HG02884 (cell line): ENCODE measurements at regions not wholly inside any gene's neighbourhood (a gene's known extent, or its start where the extent isn't known, plus 50 kb on each side); places are given as distances from the start of the nearest gene placed in this dataset.
"Not testable (repeated sequence)": the region's sequence is repeated elsewhere in the genome, so short reads cannot be mapped to it uniquely, and the experiment has no call there.

Source experiments
- ATAC-seq: cut with Tn5 transposase; IDR thresholded peaks from one replicate; pipeline ENCODE4 v1.9.1; 2021; ENCODE audit warnings: mild to moderate bottlenecking, moderate library complexity; ENCODE audit not compliant: unreplicated experiment

DNA sequence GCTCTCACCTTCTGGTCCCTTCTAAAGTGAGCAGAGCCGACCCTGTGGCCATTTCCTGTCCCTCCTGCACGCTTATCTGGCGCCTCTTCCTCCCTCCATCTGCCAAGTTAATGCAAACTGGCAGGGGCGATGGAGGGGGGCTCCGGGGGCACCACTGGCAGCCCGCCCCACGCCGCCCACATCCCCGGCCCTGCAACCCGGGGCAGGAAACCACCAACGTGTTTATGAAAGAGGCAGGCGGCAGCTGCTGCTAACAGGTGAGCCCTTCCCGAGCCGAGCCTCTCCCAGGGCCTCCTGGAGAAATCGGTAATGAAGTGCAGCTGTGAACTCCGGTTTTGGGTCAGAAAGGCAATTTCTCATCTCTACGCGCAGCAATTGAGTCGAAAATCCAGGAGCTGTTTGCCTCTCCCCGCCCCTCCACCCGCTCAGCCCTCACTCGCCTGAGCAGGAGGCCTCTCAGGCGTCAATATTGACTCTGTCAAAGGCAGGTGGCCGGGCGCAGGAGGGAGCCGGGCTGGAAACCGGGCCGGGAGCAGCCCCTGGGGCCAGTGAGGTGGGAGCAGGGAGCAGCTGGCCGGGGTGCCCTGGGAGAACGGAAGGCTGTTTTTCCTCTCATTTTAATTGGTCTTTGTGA is 164.4 kb upstream of the GSE1 start:
- no peak for ATAC-seq

DNA sequence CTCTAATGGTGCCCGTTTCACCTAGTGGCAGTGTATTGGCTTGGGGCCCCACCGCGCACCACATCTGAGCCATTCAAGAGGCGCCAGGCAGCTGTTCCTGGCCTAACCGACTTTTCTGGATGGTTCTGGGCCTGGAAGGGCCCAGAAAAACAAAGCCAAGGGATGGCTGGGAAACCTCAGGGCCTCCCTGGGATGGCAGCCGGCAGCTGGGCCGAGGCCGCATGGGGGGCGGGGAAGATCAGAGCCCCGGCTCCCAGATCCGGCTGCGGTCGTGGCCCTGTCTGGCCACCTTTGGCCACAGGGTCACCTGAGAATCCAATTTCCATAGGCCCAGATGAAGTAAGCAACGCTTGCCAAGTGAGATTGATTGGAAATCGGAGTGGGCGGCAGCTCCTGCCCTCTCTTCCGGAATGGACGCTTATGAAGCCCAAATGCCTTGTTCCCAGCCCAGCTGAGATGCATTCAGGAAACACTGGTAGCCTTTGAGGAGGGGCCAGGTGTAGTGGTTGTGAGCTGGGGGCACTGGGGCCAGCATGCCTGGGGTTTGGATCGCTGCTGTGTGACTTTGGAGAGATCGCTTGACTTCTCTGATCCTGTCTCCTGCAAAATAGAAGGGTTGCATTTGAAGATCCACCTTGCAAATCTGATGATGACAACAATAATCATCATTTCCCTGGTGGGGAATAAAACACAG is 163.8 kb upstream of the GSE1 start:
- ATAC-seq = no peak

DNA sequence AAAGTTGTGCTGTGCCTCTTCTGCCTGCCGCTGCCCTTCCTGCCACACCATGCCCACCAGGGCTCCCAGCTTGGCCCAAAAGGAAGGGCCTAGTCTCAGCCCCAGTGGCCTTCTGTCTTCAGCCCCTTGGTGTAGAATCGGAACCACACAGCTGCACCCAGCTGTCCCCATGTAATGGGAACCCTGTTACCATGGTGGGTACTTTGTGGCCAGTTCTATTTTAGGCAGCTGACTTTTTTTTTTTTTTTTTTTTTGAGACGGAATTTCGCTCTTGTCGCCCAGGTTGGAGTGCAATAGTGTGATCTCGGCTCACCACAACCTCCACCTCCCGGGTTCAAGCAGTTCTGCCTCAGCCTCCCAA is 163.3 kb upstream of the GSE1 start:
- ATAC-seq = no peak

DNA sequence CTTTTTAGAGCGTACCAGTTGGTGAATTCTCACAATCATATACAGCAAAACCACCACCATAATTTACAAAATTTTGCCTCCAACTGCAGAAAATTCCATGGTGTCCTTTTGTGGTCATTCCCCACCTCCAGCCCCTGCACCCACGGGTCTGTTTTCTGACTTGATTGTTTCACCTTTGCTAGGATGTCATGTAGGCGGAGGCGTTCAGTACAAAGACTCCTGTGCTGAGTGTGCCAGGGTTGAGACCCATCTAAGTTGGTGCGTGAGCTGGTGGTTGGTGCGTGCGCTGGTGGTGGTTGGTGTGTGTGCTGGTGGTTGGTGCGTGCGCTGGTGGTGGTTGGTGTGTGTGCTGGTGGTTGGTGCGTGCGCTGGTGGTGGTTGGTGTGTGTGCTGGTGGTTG is 162.0 kb upstream of the GSE1 start:
- not testable (repeated sequence) for ATAC-seq

DNA sequence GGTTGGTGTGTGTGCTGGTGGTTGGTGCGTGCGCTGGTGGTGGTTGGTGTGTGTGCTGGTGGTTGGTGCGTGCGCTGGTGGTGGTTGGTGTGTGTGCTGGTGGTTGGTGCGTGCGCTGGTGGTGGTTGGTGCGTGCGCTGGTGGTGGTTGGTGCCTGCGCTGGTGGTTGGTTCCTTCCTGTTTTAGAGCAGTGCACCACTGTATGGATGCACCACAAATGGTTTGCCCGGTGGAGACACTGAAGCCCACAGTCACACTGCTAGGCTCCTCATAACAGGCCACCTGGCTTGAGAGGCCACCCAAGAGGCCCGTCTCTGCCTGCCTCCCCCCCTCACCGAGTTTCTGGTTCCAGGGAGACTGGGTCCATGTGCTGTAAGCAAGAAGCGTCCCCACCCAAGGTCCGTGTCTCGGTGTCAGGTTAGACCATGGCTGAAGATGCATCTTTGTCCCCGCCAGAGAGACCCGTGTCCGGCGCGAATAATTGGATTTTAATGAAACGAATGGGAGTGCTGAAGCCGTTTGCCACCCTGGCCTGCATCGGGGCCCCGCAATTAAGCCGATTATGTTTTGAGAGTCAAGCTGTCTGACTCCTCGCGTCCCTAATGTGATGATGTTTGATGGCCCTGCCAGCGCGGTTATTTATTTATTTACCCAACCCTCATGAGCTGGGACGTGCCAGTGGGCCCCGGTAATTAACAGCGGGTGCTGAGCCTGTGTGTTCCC is 161.3 kb upstream of the GSE1 start:
- ATAC-seq = no peak

DNA sequence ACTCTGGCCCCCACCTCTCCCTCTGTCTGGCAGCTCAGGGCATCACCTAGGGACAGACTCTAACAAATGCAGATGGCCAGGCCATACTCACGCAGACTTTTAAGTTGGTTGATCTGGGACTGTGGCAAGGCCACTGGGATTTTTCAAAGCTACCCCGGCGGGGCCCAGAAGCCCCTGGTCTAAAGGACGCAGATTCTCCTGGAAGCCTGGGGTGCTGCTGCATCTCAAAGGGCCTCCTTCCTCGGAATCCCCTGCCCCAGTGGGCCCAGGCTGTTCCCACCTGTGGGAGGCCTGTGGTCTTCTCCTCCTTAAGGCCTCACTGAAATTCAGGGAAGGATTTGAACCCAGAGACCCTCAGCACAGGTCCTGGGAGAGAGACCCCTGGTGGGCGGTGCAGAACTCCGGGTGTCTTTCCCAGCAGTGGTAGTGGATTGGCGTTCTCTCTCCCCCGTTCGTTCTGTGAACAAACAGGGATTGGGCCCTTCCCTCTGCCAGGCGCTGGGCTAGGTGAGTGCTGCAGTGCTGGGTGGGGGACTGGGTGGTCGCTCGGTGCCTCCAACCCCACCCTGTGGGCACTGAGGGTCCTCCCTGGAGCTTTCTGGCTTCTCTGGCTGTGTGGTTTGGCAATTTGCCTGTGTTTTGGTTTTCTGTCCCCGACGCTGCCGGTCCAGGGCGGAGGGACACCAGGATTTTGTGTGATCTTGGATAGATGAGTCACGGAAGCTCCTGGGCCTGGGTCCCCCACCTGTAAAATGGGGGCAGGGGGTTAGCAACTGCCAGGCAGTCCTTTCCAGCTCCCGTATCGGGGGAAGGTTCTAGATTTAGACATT is 160.5 kb upstream of the GSE1 start:
- no peak for ATAC-seq

DNA sequence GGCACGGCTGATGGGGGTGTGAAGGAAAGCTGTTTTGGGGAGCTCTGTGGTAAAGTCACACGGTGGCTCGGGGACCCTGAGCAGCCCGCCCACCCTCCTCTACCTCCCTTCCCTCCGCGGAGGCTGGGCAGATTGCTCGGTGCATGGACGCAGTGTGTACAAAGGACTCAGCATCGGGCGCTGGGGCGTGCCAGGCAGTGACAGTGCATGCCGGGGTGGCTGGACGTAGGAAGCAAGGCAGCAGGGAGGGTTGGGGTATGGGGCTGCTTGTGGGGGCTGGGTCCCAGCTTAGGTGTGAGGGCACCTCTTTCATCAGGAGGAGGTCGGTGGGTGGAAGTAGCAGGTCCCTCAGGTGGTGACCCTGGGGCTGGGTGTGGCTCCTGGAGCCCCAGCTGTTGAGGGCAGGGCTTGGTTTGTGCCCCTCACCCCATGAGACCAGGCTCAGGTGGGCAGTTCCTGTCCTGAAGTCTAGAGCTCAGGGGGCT is 159.9 kb upstream of the GSE1 start:
- no peak for ATAC-seq

DNA sequence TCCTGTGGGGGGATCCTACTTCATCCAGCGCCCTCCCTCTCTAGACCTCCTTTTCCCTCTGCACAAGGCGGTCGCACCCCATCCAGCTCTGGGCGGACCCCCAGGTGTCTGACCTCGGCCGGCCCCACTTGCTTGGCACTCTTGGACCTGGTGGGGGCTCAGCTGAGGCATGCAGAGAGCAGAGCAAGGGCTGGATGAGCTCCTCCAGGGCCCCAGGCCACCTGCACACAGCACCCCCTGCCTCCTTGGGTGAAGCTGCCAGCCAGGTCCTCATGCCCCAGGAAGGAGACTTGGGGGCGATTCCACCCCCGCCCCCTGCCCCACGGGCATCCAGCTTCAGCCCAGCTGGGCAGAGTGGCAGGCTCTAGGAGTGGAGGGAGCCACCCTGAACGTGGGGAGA is 159.4 kb upstream of the GSE1 start:
- ATAC-seq = no peak

DNA sequence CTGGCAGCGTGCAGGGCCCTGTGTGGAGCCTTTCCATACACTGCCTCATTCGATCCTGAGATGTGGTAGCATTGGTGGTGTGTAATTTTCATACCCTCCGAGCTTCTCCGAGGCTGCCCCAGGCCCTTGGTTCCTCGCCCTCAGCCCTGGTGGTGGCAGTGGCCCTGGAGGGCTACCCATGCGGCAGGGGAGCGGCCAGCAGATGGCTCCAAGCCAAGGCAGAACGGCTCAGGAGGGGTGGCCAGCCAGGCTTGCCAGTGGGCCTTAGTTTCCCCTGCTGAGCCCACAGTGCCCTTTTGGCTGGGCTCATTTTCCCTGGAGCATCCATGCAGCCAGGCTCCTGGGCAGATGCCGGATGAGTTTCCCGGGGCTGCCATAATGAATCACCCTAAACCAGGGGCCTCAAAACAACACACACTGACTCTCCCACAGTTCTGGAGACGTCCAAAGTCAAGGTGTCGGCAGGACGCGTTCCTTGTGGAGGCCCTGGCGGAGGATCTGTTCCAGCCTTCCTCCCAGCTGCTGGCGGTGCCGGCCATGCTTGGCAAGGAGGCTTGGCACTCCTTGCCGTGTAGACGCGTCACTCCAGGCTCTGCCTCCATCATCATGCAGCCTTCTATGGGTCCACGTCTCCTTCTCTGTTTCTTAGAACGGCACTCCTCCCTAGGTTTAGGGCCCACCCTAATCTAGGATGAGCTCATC is 158.8 kb upstream of the GSE1 start:
- ATAC-seq = no peak

DNA sequence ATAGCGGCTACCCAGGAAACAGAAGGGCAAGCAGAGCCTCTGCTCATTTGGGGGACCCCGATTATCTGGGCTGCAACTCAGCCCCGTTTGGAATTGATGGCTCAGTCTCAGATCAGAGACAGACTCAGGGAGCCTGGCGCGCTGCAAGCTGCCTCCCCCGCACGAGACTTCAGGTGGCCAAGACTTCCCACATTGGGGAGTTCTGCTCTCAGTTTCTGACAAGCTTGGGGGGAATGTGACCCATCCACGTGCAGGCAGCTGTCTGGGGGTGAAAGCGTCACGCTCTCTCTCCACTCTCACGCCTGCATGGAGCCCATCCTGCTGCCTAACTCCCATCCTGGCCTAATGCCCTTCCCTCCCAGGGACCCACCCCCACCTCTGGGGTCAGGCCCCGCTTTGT is 157.6 kb upstream of the GSE1 start:
- no peak for ATAC-seq

DNA sequence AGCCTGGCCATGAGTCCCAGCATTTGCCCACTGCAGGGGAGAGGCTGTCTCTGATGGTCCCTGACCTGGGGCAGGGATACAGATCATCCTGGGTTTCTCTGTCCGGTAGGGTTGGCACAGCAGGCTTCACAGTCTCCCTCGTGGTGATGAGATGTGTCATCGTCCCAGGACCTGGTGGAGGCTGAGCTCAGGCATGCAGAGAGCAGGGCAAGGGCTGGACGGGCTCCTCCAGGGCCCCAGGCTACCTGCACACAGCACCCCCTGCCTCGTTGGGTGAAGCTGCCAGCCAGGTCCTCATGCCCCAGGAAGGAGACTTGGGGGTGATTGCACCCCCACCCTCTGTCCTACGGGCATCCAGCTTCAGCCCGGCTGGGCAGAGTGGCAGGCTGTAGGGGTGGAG is 155.8 kb upstream of the GSE1 start:
- no peak for ATAC-seq

DNA sequence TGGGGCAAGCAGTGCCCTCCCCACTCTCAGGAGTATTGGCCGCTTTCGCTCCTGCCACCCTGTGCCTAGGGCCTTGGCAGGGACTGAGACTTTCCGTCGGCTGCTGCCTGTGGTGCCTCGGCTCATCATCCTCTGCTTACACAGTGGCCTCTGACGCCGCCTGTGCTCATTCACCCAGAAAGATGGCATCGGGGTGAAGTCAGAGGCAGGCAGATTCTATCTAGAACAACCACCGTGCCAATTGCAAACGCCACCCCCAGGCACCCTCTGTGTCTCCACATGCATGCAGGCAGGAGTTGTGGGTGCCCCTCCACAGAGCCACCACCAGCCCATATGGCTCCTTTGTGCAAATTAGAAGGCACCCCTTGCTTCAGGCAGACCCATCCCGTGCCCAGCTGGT is 154.2 kb upstream of the GSE1 start:
- no peak for ATAC-seq

DNA sequence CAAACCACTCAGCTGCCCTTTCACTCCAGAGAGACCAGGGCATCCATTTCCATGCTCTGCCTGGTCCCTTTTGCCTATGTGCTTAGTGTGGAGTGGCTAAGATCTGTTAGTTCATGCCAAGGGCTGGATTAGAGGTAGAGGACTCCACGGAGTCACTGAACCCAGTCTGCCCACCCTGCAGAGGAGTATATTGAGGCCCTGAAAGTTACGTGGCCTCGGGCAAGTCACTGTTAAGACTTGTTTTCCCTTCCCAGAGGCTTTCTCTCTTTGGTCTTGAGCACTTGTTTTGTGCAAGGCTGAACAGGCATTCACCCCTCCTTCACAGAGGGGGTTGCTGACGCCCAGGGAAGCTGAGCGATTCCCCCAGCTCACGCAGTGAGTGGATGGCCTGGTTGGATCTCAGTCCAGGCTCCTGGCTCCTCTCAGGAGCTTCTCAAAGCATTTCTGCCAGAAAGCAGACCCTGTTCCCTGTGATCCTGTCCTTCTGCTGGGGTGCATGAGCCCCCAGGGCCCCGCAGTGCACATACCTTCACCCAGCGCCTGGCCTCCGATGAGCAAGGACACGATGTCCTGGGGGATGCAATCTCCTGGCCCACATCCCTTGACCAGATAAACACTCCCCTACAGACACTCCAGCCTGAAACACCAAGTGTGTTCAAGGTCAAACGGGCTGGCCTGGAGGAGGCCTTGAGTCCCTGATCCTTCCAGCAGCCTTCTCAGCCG is 153.4 kb upstream of the GSE1 start:
- no peak for ATAC-seq

DNA sequence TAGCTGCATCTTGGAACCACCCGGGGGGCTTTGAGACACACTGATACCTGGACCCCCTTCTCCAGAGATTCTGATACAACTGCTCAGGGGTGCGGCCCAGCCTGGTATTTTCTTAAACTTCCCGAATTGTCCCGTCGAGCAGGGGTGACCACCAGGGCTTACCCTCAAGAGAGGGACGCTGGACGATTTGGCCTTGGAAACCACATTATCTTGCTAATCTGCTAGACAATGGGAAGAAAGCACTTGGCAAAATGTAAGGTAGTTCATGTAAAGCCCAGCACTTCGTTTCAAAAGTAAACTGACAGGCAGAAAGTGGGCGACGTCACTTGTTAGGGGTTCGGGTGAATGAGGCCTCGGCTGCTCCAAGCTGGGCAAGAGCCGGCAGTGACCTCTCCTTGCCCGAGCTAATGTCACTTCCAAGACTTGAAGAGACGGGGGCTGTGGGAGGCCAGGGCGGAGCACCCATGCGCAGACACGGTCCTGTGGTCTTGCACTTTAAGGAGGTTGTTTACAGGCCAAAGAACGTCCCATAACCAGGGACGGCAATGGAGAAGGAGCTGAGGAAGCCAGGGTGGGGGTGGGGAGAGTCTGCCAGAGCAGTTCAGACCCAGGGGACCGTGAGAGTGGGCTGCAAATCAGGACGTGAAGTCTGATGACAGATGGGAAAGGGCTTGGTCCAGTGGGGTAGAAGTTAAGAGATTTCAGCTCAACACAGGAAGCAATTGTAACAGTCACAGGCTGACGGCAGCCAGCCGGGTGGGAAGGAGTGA is 152.7 kb upstream of the GSE1 start:
- ATAC-seq = no peak

DNA sequence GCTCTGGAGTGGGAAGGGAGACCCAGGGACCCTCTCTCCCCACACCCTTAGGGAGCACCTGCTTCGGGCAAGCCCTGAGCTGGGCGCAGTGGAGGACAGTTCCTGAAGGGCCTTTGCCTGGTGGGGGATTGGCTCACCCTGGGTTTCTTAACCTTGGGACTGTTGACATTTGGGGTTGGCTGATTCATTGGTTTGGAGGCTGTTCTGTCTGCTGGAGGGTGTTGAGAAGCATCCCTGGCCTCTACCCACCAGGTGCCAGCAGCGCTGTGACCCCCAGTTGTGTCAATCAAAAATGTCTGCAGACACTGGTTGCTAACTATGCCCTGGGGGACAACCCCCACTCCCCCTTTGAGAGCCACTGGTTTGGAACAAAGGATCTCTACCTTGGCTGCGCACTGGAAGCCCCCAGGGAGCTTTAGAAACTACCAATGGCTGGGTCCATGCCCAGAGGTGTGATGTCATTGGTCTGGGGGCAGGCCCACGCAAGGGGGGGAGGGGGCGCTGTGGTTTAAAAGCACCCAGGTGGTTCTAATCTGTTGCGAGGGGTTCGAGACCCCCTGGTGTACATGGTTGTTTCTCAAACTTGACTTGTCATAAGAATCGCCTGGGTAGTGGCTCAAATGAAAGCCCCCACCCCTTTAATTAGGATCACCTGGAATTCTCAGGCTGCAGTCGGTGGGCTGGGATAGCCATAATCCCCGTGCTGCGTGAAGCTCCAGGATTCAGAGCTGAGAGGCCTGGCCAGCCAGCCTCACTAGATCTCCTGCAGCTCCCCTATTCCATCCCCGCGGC is 151.9 kb upstream of the GSE1 start:
- no peak for ATAC-seq

DNA sequence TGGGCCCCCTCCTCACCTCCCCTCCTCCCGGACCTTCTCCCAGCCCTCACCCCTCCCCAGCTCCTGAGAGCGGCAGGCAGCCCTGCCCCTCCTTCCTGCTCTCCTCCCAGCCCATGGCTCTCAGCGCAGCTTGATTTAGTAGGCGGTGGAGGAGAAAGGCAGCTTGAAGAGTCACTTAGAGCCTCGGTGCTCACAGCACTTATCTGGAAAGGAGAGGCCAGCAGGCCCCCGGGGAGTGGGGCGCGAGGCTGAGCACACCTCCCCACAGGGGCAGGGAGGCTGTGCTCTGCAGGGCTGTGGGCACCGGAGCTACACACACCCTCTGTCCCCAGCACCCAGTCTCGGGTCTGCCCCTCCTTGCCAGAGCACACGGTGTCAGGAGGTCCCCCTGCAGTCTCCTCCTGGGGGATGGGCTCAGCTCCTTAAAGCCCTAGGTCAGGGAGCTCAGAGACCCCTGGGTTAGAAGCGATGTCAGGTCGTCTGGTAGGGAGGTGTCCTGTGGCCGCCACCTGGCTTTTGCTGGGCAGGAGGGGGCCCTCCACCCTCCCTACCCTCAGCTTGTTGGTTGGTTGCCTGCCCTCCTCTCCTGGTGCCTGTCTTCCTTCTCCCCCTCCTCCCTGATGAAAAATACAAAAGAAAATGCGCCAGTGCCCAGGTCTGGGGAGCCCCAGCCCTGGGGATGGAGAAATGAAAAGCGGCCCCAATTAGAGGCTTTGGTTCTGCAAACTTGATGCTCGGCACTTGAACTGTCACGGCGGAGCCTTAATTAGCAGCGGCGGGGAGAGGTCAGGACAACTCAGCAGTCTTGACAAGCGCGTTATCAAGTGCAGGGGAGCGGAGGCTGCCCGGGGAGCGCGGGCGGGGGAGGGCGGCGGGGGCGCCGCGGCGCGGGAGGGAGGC is 151.1 kb upstream of the GSE1 start:
- no peak for ATAC-seq
